Calu3 (cell line): ENCODE measurements at regions not wholly inside any gene's neighbourhood (a gene's known extent, or its start where the extent isn't known, plus 50 kb on each side); places are given as distances from the start of the nearest gene placed in this dataset.

ENCODE experiments used
- BruUV-seq: library from RNA; stranded (reverse); fragments of 400-500 nt; replicated peaks from 2 replicates; lab custom pipeline; 2021; lab: Mats Ljungman, UMichigan
- CTCF ChIA-PET: fragments of 300-600 bp; sonication (Branson Sonifier 250); formaldehyde crosslinking; loops from one replicate; lab custom pipeline; 2022; ENCODE audit warnings: antibody characterized with exemption; lab: Charles Lee
- DNase-seq: peaks from one replicate; pipeline ENCODE4 v3.0.0; 2022
- H3K27ac Mint-ChIP-seq: one replicate; pipeline ENCODE4 v1.8.0; 2022; ENCODE audit warnings: mixed read lengths; ENCODE audit not compliant: unreplicated experiment
- H3K27me3 Mint-ChIP-seq: one replicate; pipeline ENCODE4 v1.8.0; 2022; ENCODE audit warnings: mixed read lengths; ENCODE audit not compliant: unreplicated experiment
- H3K36me3 Mint-ChIP-seq: one replicate; pipeline ENCODE4 v1.8.0; 2022; ENCODE audit warnings: mild to moderate bottlenecking, moderate library complexity, mixed read lengths; ENCODE audit not compliant: insufficient read depth, unreplicated experiment
- H3K4me1 Mint-ChIP-seq: one replicate; pipeline ENCODE4 v1.8.0; 2022; ENCODE audit warnings: mild to moderate bottlenecking, low read depth, mixed read lengths; ENCODE audit not compliant: unreplicated experiment
- H3K4me3 Mint-ChIP-seq: one replicate; pipeline ENCODE4 v1.8.0; 2022; ENCODE audit warnings: mild to moderate bottlenecking, low read depth, moderate library complexity, mixed read lengths; ENCODE audit not compliant: unreplicated experiment
- H3K9me3 Mint-ChIP-seq: one replicate; pipeline ENCODE4 v1.8.0; 2022; ENCODE audit warnings: low read depth, mixed read lengths; ENCODE audit not compliant: unreplicated experiment
- CTCF ChIP-seq: fragments of 200-600 bp; IDR thresholded peaks from one replicate; pipeline ENCODE4 v1.8.0; 2022; ENCODE audit warnings: antibody characterized with exemption; ENCODE audit not compliant: unreplicated experiment
- intact Hi-C: fragments of 100-400 bp; cut with micrococcal nuclease; formaldehyde crosslinking; loops from one replicate; pipeline ENCODE4 v1.10.0; 2022; ENCODE audit not compliant: unreplicated experiment

DNA sequence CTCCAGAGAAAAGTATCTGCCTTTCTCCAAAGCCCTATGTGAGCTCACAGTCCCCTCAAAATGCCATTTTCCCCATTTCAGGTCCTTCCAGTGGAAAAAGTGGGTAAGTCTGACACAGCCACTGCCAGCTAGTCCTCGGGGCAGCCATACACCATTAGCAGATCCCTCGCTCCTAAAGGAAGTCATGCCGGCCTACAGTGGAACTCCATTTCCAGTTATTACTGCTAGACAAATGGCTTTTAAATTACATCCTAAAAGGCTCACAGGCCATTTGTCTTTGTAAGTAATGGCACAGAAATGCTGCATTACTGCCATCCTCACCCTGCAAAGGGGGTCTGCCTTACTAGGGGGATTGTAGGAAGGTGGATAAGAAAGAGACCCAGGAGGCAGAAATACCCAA is 259.4 kb upstream of the SIX2 start:
- peaks cover 3% of the 10 kb centered on the region for H3K9me3 Mint-ChIP-seq
- no peak for TF ChIP-seq CTCF
- no peak for DNase-seq
- H3K4me3 Mint-ChIP-seq = no peak overlapping the region
- CTCF ChIA-PET = interaction anchor here (0.7 kb wide), 1 partner anchor 267 kb away, joined by 6 read pairs; no protein-coding TSS in a partner anchor
- intact Hi-C loops = no loop called here
- H3K4me1 Mint-ChIP-seq = peaks cover 17% of the 10 kb centered on the region
- no peak overlapping the region for H3K27ac Mint-ChIP-seq
- BruUV-seq = no TSS peak
- no peaks in the 10 kb centered on the region for H3K27me3 Mint-ChIP-seq
- H3K36me3 Mint-ChIP-seq = no peaks in the 10 kb centered on the region

DNA sequence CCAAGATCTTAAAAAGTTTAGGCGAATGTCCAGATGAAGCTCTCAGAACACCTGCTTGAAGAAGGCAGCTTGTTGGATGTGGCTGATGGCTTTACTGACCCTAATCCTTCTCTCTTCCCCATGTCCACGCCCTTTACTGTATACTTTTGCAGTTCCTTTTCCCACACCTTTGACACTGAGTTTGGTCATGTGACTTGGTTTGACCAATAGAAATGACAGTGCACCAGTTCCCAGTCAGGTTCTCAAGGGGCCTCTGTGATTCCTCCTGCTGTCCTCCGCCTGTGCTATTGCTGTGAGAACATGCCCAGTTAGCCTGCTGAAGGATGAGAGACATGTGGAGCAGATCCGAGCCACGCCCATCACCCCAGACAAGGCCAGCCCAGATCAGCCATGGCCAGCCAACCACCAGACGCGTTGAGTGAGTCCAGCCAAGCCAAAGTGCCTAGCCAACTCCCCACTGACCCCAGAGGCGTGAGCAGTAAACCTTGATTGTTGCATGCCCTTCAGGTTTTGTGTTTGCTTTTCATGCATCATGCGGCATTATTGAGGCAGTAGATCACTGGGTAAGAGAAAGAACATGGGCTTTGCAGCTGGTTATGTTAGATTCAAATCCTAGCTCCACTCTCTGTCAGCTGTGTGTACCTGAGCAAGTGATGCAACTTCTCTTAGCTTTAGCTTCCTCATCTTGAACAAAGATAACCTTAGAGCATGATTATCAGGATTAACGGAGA is 258.0 kb upstream of the SIX2 start:
- CTCF ChIA-PET = no interaction called here
- Mint-ChIP-seq H3K4me1 (peaks cover 21% of the 10 kb centered on the region), H3K4me3 (no peak overlapping the region), H3K27me3 (no peaks in the 10 kb centered on the region), H3K27ac (no peak overlapping the region), H3K9me3 (peaks cover 3% of the 10 kb centered on the region), H3K36me3 (no peaks in the 10 kb centered on the region)
- intact Hi-C loops = no loop called here
- no TSS peak for BruUV-seq
- TF ChIP-seq CTCF = no peak
- DNase-seq = no peak

DNA sequence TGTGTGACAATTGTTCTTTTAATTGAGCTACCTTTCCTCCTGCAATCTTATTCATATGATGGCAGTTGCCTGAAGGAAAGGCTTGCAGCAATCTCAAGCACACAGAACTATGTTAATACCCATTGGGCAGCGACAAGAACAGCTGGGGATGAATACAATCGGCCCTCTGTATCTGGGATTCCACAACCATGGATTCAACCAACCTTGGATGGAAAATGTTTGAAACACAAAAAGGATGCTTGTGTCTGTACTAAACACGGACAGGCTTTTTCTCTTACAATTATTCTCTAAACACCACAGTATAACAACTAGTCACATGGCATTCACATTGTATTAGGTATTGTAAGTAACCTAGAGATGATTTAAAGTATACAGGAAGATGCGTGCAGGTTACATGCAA is 256.1 kb upstream of the SIX2 start:
- Mint-ChIP-seq H3K4me1 (peaks cover 21% of the 10 kb centered on the region), H3K4me3 (no peak overlapping the region), H3K27me3 (no peaks in the 10 kb centered on the region)

More for the DNA sequence above, 256.1 kb upstream of the SIX2 start:
- intact Hi-C loops = no loop called here
- CTCF ChIA-PET = no interaction called here
- H3K27ac Mint-ChIP-seq = no peak overlapping the region
- TF ChIP-seq CTCF = no peak
- DNase-seq = no peak
- BruUV-seq = no TSS peak
- peaks cover 3% of the 10 kb centered on the region for H3K9me3 Mint-ChIP-seq
- no peaks in the 10 kb centered on the region for H3K36me3 Mint-ChIP-seq
